HPDE6-E6E7 (cell line): ENCODE measurements at regions not wholly inside any gene's neighbourhood (a gene's known extent, or its start where the extent isn't known, plus 50 kb on each side); places are given as distances from the start of the nearest gene placed in this dataset.
"Not testable (repeated sequence)": the region's sequence is repeated elsewhere in the genome, so short reads cannot be mapped to it uniquely, and the experiment has no call there.

ENCODE experiments used
- DNase-seq: peaks from one replicate; pipeline ENCODE4 v3.0.0; 2011; ENCODE audit warnings: missing footprints; ENCODE audit errors: extremely low spot score

- no peak for DNase-seq
Measured at GRCh38 chr13:48583859-48584311, 51.0 kb upstream of the RCBTB2 start.

- no peak for DNase-seq
Measured at GRCh38 chr13:48585456-48585840, 52.6 kb upstream of the RCBTB2 start.

- DNase-seq, result no peak
Measured at GRCh38 chr13:48586591-48587103, 53.8 kb upstream of the RCBTB2 start.

GRCh38 chr13:48588120-48588519 lies 55.2 kb upstream of the RCBTB2 start:
- DNase-seq, result no peak

- no peak for DNase-seq
Measured at GRCh38 chr13:48590141-48590901, 57.4 kb upstream of the RCBTB2 start.

- not testable (repeated sequence) for DNase-seq
Measured at GRCh38 chr13:48591124-48591872, 58.4 kb upstream of the RCBTB2 start.

GRCh38 chr13:48591889-48592687 lies 59.2 kb upstream of the RCBTB2 start:
- no peak for DNase-seq

GRCh38 chr13:48592688-48593049 lies 59.8 kb upstream of the RCBTB2 start:
- no peak for DNase-seq

- no peak for DNase-seq
Measured at GRCh38 chr13:48593536-48593935, 60.2 kb upstream of the CYSLTR2 start.

- DNase-seq, result no peak
Measured at GRCh38 chr13:48594096-48594815, 59.5 kb upstream of the CYSLTR2 start.

GRCh38 chr13:48595431-48596429 lies 58.0 kb upstream of the CYSLTR2 start:
- peak; percentile 16 for DNase-seq

GRCh38 chr13:48600374-48601364 lies 53.1 kb upstream of the CYSLTR2 start:
- no peak for DNase-seq

GRCh38 chr13:48602296-48603016 lies 51.3 kb upstream of the CYSLTR2 start:
- DNase-seq, result no peak

GRCh38 chr13:48603375-48603774 lies 50.4 kb upstream of the CYSLTR2 start:
- no peak for DNase-seq
